ENCODE measurements at regions not wholly inside any gene's neighbourhood (a gene's known extent, or its start where the extent isn't known, plus 50 kb on each side); places are given as distances from the start of the nearest gene placed in this dataset.

DNA sequence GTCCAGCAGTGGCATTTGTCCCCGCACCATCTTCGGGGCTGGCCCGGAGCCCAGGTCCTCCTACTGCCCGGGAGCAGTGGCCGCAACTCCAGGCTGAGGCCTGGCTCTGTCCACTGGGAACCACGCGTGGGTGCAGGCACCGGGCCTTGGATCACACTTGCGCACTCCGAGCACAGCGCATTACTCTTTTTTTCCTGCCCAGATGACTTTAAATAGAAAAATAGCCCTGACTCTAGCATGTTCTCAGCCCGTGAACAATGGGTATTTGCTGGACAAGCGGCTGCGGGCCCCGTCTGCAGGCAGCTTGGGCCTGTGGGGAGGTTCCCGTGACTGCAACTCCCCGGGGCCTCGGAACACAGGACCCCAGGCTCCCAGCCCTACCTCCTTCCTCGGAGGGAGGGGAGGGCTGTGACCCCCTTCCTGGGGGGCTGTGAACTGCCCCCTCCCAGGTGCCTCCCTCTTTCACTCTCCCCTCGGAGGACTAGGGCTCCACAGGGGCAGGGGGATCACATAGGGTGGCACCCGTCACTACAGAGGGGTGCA lies 162.2 kb downstream of the TBXT start:
- no peak for DNase-seq (ENCODE audit: low spot score in 2 of 2)
- H3K27ac ChIP-seq: peak overlapping the region; percentile 46 to 53
- peaks cover 5 to 9% of the 10 kb centered on the region in 2 donors for H3K4me1 ChIP-seq

DNA sequence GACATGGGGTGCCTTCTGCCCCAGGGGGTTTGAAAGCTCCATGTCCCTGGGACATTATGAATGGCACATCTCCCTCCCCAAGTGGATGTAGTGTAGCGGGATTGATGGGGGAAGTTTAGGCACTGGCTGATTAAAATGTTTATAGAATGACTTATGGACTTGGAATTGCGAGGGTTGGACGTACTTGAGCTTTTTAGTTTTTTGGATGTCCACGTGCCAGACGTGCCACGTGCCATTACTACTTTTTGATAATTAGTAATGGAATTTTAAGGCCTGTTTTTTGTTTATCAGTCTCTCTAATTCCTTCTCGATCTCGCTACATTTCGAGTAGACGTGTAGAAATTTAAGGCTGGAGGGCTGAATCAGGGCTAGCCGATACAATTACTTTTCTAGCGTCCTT lies 162.8 kb downstream of the TBXT start:
- peaks cover 5 to 9% of the 10 kb centered on the region in 2 donors for H3K4me1 ChIP-seq
- H3K27me3 ChIP-seq: peaks cover 5% of the 10 kb centered on the region
- DNase-seq (ENCODE audit: low spot score in 2 of 2): no peak
- H3K9me3 ChIP-seq: no peaks in the 10 kb centered on the region
- no peaks in the 10 kb centered on the region for H3K36me3 ChIP-seq
- TF ChIP-seq, protein P1, sequence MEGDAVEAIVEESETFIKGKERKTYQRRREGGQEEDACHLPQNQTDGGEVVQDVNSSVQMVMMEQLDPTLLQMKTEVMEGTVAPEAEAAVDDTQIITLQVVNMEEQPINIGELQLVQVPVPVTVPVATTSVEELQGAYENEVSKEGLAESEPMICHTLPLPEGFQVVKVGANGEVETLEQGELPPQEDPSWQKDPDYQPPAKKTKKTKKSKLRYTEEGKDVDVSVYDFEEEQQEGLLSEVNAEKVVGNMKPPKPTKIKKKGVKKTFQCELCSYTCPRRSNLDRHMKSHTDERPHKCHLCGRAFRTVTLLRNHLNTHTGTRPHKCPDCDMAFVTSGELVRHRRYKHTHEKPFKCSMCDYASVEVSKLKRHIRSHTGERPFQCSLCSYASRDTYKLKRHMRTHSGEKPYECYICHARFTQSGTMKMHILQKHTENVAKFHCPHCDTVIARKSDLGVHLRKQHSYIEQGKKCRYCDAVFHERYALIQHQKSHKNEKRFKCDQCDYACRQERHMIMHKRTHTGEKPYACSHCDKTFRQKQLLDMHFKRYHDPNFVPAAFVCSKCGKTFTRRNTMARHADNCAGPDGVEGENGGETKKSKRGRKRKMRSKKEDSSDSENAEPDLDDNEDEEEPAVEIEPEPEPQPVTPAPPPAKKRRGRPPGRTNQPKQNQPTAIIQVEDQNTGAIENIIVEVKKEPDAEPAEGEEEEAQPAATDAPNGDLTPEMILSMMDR (IDR thresholded peaks at IDR 0.05): no peak
- H3K4me3 ChIP-seq: peak overlapping the region in 1 of 2 donors; percentile 46
- intact Hi-C loops (cut with DNase I): loop anchor here (10.0 kb wide), 1 partner anchor 380 kb away; the partner anchor contains the start of gene MPC1
- H3K27ac ChIP-seq: peak overlapping the region in 1 of 2 donors; percentile 53

More for the DNA sequence above, 162.2 kb downstream of the TBXT start:
- intact Hi-C loops (cut with DNase I): loop anchor here (10.0 kb wide), 1 partner anchor 379 kb away; the partner anchor contains the start of gene MPC1
- peaks cover 5% of the 10 kb centered on the region for H3K27me3 ChIP-seq
- H3K36me3 ChIP-seq: no peaks in the 10 kb centered on the region
- peak overlapping the region; percentile 46 to 63 for H3K4me3 ChIP-seq
- no peaks in the 10 kb centered on the region for H3K9me3 ChIP-seq
- TF ChIP-seq, protein P1 (IDR thresholded peaks at IDR 0.05): no peak

DNA sequence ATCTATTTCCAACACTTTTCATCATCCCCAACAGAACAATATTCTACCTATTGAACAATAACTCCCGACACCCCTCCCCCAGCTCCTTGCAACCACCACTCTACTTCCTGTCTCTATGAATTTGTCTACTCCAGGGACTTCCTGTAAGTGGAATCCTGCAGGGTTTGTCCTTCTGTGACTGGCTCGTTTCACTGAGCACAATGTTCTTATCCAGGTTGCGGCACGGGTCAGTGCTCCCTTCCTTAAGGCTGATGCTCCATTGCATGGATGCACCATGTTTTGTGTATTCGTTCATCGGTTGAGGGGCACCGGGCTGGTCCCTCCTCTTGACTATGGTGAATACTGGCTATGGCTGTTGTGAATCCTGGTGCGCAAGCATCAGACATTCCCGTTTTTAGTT lies 163.2 kb downstream of the TBXT start:
- Histone ChIP-seq H3K9me3 (no peaks in the 10 kb centered on the region), H3K36me3 (no peaks in the 10 kb centered on the region), H3K27me3 (peaks cover 5% of the 10 kb centered on the region), H3K4me1 (peaks cover 5 to 9% of the 10 kb centered on the region in 2 donors), H3K4me3 (no peak overlapping the region), H3K27ac (no peak overlapping the region)
- DNase-seq (ENCODE audit: low spot score in 2 of 2): no peak
- intact Hi-C loops (cut with DNase I): loop anchor here (10.0 kb wide), 1 partner anchor 380 kb away; the partner anchor contains the start of gene MPC1
- TF ChIP-seq, protein P1 (IDR thresholded peaks at IDR 0.05): no peak

DNA sequence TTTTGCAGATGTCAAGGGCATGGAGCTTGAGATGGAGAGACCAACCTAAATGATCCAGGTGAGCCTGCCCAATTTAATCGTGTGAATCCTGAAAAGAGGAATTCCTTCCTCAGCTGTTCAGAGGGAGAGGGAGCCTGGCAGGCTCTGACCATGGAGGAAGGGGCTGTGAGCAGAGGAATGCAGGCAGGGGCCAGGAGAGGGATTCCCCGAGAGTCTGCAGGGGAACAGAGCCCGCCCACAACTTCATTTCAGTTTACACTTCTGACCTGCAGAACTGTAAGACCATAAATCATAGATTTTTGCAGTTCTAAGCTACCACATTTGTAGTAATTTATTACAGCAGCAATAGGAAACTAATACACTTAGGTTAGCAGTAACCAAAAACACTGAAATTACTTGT lies 164.1 kb downstream of the TBXT start:
- DNase-seq (ENCODE audit: low spot score in 2 of 2): no peak
- Histone ChIP-seq H3K4me3 (no peak overlapping the region), H3K4me1 (peaks cover 5 to 9% of the 10 kb centered on the region in 2 donors), H3K36me3 (no peaks in the 10 kb centered on the region), H3K9me3 (no peaks in the 10 kb centered on the region), H3K27me3 (no peaks in the 10 kb centered on the region), H3K27ac (no peak overlapping the region)
- intact Hi-C loops (cut with DNase I): loop anchor here (10.0 kb wide), 1 partner anchor 381 kb away; the partner anchor contains the start of gene MPC1
- TF ChIP-seq, protein P1 (IDR thresholded peaks at IDR 0.05): no peak

DNA sequence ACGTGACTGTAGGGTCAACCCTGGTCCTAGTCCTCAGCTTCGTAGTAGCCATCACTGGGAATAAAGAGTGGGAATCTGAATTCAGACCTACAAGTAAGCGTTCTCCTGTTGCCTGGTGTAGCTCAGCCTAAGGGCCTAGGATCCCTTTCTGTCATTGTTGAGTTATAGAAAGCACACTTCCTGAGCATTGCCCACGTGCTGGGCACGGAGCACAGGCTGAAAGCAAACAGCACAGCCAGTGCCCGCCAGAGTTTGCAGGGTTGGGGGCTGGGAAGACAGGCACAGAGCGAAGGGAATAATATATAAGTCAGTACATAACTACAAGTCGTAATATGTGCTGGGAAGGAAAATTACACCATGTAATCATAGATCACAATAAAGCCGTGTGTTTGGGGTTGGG lies 166.3 kb downstream of the TBXT start:
- no peaks in the 10 kb centered on the region for H3K27me3 ChIP-seq
- no peaks in the 10 kb centered on the region for H3K36me3 ChIP-seq
- H3K4me3 ChIP-seq: no peak overlapping the region
- no peak for DNase-seq (ENCODE audit: low spot score in 2 of 2)
- TF ChIP-seq, protein P1 (IDR thresholded peaks at IDR 0.05): no peak
- no peaks in the 10 kb centered on the region for H3K4me1 ChIP-seq
- H3K9me3 ChIP-seq: no peaks in the 10 kb centered on the region
- no peak overlapping the region for H3K27ac ChIP-seq
- intact Hi-C loops (cut with DNase I): loop anchor here (10.0 kb wide), 1 partner anchor 383 kb away; the partner anchor contains the start of gene MPC1

Data from ascending aorta (tissue), 2 donors.